ENCODE measurements at regions not wholly inside any gene's neighbourhood (a gene's known extent, or its start where the extent isn't known, plus 50 kb on each side); places are given as distances from the start of the nearest gene placed in this dataset.

- Histone ChIP-seq H3K4me1 (no peaks in the 10 kb centered on the region), H3K9me3 (ENCODE audit: low read depth) (no peaks in the 10 kb centered on the region), H3F3A (ENCODE audit: low read depth) (no peaks in the 10 kb centered on the region), H2AFZ (replicated peaks) (no peak overlapping the region), H4K20me1 (ENCODE audit: low read depth) (no peaks in the 10 kb centered on the region), H3K27ac (no peak overlapping the region), H3K4me2 (no peak overlapping the region), H3K4me3 (no peak overlapping the region), H3K79me2 (ENCODE audit: low read depth) (no peaks in the 10 kb centered on the region), H3K36me3 (no peaks in the 10 kb centered on the region), H3K9ac (no peak overlapping the region), H3K27me3 (no peaks in the 10 kb centered on the region)
- Mint-ChIP-seq H3K27me3 (ENCODE audit: insufficient read depth, low read depth) (peaks cover 2% of the 10 kb centered on the region), H3K9me3 (peaks cover 14% of the 10 kb centered on the region), H3K27ac (no peak overlapping the region), H3K4me1 (no peaks in the 10 kb centered on the region), H3K36me3 (no peaks in the 10 kb centered on the region), H3K4me3 (no peak overlapping the region)
- TF ChIP-seq, protein P1, sequence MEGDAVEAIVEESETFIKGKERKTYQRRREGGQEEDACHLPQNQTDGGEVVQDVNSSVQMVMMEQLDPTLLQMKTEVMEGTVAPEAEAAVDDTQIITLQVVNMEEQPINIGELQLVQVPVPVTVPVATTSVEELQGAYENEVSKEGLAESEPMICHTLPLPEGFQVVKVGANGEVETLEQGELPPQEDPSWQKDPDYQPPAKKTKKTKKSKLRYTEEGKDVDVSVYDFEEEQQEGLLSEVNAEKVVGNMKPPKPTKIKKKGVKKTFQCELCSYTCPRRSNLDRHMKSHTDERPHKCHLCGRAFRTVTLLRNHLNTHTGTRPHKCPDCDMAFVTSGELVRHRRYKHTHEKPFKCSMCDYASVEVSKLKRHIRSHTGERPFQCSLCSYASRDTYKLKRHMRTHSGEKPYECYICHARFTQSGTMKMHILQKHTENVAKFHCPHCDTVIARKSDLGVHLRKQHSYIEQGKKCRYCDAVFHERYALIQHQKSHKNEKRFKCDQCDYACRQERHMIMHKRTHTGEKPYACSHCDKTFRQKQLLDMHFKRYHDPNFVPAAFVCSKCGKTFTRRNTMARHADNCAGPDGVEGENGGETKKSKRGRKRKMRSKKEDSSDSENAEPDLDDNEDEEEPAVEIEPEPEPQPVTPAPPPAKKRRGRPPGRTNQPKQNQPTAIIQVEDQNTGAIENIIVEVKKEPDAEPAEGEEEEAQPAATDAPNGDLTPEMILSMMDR (IDR thresholded peaks at IDR 0.05) = no peak
- TF ChIP-seq EZH2phosphoT487 (IDR thresholded peaks at IDR 0.05) = no peak
- no peak for TF ChIP-seq EZH2 (IDR thresholded peaks at IDR 0.05)
- no peak for DNase-seq (ENCODE audit: low spot score)
Observed at GRCh38 chr11:103543456-103543855, 434.2 kb downstream of the DYNC2H1 start.

- H3K27me3 Mint-ChIP-seq (ENCODE audit: insufficient read depth, low read depth) = peaks cover 2% of the 10 kb centered on the region
- TF ChIP-seq EZH2phosphoT487 (IDR thresholded peaks at IDR 0.05) (no peak), EZH2 (IDR thresholded peaks at IDR 0.05) (no peak)
- TF ChIP-seq, protein P1 (IDR thresholded peaks at IDR 0.05) = no peak
- Histone ChIP-seq H3K27ac (no peak overlapping the region), H2AFZ (replicated peaks) (no peak overlapping the region), H3F3A (ENCODE audit: low read depth) (no peaks in the 10 kb centered on the region), H3K9me3 (ENCODE audit: low read depth) (no peaks in the 10 kb centered on the region), H3K9ac (no peak overlapping the region), H3K27me3 (no peaks in the 10 kb centered on the region), H4K20me1 (ENCODE audit: low read depth) (no peaks in the 10 kb centered on the region), H3K36me3 (no peaks in the 10 kb centered on the region), H3K79me2 (ENCODE audit: low read depth) (no peaks in the 10 kb centered on the region), H3K4me3 (no peak overlapping the region), H3K4me2 (no peak overlapping the region), H3K4me1 (no peaks in the 10 kb centered on the region)
- H3K4me1 Mint-ChIP-seq = no peaks in the 10 kb centered on the region
- H3K27ac Mint-ChIP-seq = no peak overlapping the region
- no peak overlapping the region for H3K4me3 Mint-ChIP-seq
- H3K36me3 Mint-ChIP-seq = no peaks in the 10 kb centered on the region
- H3K9me3 Mint-ChIP-seq = peaks cover 14% of the 10 kb centered on the region
- DNase-seq (ENCODE audit: low spot score) = no peak
Observed at GRCh38 chr11:103544874-103545273, 435.6 kb downstream of the DYNC2H1 start.

GRCh38 chr11:103545551-103545950 is 436.3 kb downstream of the DYNC2H1 start:
- H3K4me3 ChIP-seq = no peak overlapping the region
- no peaks in the 10 kb centered on the region for H3K9me3 ChIP-seq (ENCODE audit: low read depth)
- TF ChIP-seq EZH2phosphoT487 (IDR thresholded peaks at IDR 0.05) (no peak), EZH2 (IDR thresholded peaks at IDR 0.05) (no peak)
- TF ChIP-seq, protein P1 (IDR thresholded peaks at IDR 0.05) = no peak
- peaks cover 3% of the 10 kb centered on the region for H3K4me1 Mint-ChIP-seq
- H3K9me3 Mint-ChIP-seq = peaks cover 11% of the 10 kb centered on the region
- no peaks in the 10 kb centered on the region for H3F3A ChIP-seq (ENCODE audit: low read depth)
- no peak overlapping the region for H3K4me3 Mint-ChIP-seq
- H3K79me2 ChIP-seq (ENCODE audit: low read depth) = no peaks in the 10 kb centered on the region
- DNase-seq (ENCODE audit: low spot score) = no peak
- H3K4me1 ChIP-seq = no peaks in the 10 kb centered on the region
- H3K9ac ChIP-seq = no peak overlapping the region
- no peak overlapping the region for H2AFZ ChIP-seq (replicated peaks)
- H3K27ac ChIP-seq = no peak overlapping the region
- no peaks in the 10 kb centered on the region for H3K27me3 ChIP-seq
- H3K36me3 Mint-ChIP-seq = no peaks in the 10 kb centered on the region
- no peaks in the 10 kb centered on the region for H4K20me1 ChIP-seq (ENCODE audit: low read depth)
- H3K36me3 ChIP-seq = no peaks in the 10 kb centered on the region
- H3K27me3 Mint-ChIP-seq (ENCODE audit: insufficient read depth, low read depth) = peaks cover 2% of the 10 kb centered on the region
- no peak overlapping the region for H3K27ac Mint-ChIP-seq
- H3K4me2 ChIP-seq = no peak overlapping the region
